Gastroesophageal sphincter (tissue), 3 donors: ENCODE measurements at regions not wholly inside any gene's neighbourhood (a gene's known extent, or its start where the extent isn't known, plus 50 kb on each side); places are given as distances from the start of the nearest gene placed in this dataset.

Source experiments
- CTCF ChIP-seq, 4 experiments: fragments of 200-600 bp in 2 of 4; fragments of 450-650 bp in 2 of 4; sonication (generic) in 1 of 4; IDR thresholded peaks; one replicate each; pipeline ENCODE4 v1.5.1; 2017 to 2019; ENCODE audit warnings: antibody characterized with exemption in 4 of 4, mild to moderate bottlenecking in 2 of 4, moderate library complexity in 2 of 4
- EP300 ChIP-seq: sonication (generic); formaldehyde crosslinking; IDR thresholded peaks from one replicate; pipeline ENCODE4 v1.6.1; 2017; ENCODE audit warnings: antibody characterized with exemption, mild to moderate bottlenecking
- POLR2AphosphoS5 ChIP-seq: sonication (generic); formaldehyde crosslinking; IDR thresholded peaks from one replicate; pipeline ENCODE4 v1.6.1; 2017; ENCODE audit warnings: antibody characterized with exemption

- TF ChIP-seq CTCF (IDR thresholded peaks at IDR 0.05), result no peak
- TF ChIP-seq POLR2AphosphoS5, result no peak
- TF ChIP-seq EP300, result no peak
These were observed 164.4 kb downstream of the SOCS6 start for GRCh38 chr18:70453058-70453775.
